Embryonic facial prominence (tissue), 1 donor: ENCODE measurements at regions not wholly inside any gene's neighbourhood (a gene's known extent, or its start where the extent isn't known, plus 50 kb on each side); places are given as distances from the start of the nearest gene placed in this dataset.
A peak's percentile ranks its signal among the peaks of the same experiment; 100 is the strongest.
"Not testable (repeated sequence)": the region's sequence is repeated elsewhere in the genome, so short reads cannot be mapped to it uniquely, and the experiment has no call there.

Experiments used
- DNase-seq: peaks from one replicate; pipeline ENCODE4 v3.0.0-alpha.2; 2016; ENCODE audit errors: extremely low spot score

DNA sequence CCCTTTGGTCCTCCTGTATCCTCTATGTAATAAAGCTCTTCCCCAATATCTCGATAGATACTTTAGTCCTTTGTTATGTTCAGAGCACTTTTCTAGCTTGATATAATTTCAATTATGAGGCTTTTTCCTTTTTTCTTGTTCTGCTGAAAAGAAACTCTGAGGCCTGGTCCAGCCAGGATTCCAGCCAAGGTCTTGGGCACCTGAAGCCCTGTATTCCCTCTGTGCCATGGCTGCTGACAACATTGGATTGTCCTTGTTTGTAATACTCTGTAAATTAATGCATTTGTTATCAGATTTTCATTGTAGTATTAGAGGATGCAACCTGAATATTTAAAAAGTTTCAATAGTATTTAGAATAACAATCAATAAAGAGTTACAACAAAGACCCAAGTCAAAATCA is 67.9 kb upstream of the ADAMTS5 start:
- DNase-seq = no peak

DNA sequence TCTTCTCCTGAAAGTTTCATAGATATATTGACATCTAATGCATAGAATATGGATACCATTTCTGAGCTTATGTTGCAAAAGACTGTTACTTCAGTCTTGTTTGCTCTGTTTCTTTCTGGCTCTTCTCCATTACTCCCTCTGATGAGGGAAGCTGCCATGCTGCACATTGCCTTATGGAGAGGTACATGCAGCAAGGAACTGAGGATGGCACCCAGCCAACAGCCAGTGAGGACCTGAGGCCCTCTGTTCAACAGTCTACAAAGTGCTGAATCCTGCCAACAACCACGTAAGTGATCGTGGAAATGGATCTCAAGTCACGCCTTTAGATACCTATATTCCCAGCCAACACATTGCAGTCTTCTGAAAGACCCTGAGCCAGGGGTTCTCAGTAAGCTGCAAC is 66.6 kb upstream of the ADAMTS5 start:
- no peak for DNase-seq

DNA sequence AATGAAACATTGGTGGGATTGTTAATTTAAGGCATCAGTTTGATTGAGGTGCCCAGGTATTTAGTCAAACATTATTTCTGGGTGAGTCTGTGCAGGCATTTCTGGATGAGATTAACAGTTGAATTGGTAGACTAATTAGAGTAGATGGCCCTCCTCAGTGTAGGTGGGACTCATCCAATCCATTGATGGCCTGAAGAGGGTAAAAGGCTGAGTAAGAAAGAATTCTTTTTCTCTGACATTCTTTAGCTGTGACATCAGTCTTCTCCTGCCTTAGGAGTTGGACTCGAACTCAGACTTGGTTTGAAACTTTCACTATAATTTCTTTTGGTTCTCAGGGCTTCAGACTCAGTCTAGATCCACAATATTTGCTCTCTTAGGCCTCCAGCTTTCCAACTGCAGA is 59.6 kb upstream of the ADAMTS5 start:
- DNase-seq = no peak

DNA sequence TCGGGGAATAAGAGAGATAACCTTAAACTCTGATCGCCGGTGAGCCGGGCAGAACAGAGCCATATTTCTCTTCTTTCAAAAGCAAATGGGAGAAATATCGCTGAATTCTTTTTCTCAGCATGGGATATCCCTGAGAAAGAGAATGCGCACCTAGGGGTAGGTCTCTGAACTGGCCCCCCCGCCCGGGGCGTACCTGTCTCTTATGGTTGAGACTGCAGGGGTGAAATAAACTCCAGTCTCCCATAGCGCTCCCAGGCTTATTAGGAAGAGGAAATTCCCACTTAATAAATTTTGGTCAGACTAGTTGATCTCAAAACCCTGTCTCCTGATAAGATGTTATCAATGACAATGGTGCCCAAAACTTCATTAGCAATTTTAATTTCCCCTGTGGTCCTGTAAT is 58.8 kb upstream of the ADAMTS5 start:
- not testable (repeated sequence) for DNase-seq

DNA sequence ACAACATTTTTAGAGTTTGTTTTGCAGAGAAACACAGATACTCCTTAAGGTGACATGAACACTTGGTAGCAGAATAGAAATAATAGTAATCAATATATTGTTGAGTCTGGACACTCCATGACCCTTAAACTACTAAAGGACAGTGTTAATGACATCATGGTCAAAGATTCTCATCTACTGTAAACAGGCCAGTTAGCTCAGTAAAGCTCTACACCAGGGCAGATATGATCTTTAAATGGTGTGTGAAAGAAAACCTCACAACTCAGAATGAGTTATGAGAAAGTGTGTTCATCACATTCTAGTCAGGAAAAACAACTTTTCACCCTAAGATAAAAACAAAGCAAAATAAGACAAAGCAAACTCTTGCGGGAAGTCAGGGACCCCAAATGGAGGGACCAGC is 58.1 kb upstream of the ADAMTS5 start:
- DNase-seq = no peak

DNA sequence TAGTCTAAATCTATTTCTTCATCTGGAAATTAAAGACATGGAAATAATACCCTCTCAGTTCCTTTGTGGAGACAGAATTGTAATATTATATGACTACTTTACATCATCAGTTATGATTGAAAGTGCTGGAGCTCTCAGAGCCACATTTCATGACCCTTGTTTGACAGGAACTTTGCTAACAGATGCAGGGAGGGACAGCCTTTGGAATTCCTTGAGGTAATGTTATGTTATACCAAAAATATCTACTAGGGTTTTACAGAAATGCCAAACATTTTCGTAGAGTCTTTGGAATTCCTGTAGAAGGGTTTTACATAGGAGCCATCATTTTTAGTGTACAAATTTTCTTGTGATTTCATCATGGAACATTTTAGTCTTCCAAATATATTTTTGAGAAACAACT is 57.4 kb upstream of the ADAMTS5 start:
- peak; percentile 28 for DNase-seq

DNA sequence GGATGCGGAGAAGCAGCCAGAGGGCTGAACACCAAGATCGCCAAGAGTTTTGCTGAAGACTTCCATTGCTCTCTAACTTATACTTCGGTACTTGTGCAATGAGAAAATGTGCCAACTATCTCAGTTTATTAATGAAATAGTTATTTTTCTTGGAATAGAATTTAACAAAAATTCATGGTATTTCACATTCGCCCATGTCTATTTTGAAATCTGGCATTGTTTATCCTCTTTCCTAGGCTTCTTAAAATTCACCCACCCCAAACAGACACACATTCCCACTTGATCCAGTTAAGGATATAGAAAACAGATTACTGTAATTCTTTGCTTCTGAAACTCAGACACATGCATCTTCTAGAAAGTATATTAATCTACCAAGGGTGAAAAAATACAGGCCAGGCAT is 56.3 kb upstream of the ADAMTS5 start:
- DNase-seq = no peak

DNA sequence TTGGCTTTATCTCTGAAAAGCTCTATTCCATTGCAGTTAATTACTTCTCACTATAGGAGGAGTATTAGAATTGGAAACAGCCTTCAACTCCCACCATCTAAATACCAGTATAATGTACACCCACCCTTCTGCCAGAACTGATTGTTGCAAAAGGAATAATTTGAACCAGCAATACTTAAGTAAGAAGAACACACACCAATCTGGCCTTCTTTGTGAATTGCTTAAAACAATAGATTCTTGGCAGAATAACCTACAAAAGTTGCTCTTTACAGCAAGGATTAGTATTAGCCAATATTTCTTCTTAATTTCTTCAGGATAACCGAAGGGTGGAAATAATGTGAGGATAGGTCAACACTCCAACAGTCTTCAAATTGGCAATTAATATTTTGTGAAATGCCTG is 54.9 kb upstream of the ADAMTS5 start:
- DNase-seq = no peak

DNA sequence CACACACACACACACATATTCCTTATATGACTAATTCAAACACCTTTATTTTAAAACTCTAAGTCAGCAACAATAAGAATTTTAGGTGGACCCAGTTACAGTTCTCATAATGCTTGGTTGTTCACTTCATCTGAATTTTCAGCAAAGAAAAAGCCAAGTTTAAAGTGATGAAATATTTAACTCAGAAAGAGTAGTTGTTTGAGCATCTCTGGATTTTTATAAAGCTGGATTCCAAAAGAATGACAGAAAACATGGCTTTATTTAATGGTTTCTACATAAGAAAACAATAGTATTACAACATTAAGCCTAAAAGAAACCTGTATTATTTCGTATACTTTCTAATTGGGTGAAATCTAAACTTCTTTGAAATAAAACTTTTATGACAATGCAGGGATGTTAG is 54.2 kb upstream of the ADAMTS5 start:
- DNase-seq = no peak

DNA sequence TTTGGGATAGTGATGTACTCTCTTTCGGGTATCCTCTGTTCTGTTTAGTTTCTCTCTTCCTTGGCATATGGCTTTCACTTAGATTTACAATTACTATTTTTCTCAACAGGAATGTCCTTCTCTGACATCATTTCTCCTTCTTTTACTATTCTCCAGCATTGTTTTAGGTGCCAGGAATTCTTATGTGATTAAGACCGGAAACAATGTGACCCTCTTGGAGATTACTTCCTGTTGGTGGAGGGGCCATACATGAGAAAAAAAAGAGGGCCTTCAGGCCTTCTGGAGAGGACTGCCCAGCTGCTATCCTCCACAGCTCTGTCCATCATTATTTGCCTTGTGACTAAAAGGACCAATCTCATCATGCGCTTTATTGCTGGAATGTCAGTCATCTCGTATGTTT is 50.4 kb upstream of the ADAMTS5 start:
- no peak for DNase-seq
